HG03066 (cell line): ENCODE measurements at regions not wholly inside any gene's neighbourhood (a gene's known extent, or its start where the extent isn't known, plus 50 kb on each side); places are given as distances from the start of the nearest gene placed in this dataset.

Experiments
- ATAC-seq: cut with Tn5 transposase; IDR thresholded peaks from one replicate; pipeline ENCODE4 v1.9.1; 2021; ENCODE audit warnings: low read depth; ENCODE audit not compliant: unreplicated experiment

DNA sequence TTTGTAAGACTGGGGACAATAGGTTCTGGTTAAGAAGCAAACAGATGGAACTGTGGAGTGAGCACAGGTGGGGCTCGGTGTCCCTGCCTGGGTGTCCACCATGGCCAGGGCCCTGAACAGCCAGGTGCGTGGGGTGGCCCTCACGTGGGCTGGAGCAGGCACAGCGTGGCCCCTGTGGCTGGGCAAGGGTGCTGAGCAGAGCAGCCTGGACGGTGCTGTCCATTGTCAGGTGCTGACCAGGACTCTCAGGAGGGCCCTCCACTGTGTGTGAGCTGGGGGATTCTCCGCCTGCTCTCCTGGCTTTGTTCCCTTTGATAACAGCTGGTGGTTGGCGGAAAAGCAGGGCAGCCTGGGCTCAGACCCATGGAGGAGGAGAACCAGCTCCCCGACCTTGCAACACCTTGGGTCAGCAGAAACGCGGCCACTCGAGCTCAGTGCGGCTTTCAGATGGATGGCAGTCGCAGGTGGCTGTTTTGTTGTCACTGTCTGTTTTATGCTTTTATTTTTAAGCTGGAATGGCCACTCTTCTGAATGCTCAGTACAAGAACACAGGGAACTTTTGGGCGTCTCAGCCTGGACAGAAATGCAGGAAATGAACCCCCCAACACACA is 273.9 kb upstream of the ADARB2 start:
- ATAC-seq: no peak

- no peak for ATAC-seq
Measured at GRCh38 chr10:2005546-2005945, 268.2 kb upstream of the ADARB2 start.

DNA sequence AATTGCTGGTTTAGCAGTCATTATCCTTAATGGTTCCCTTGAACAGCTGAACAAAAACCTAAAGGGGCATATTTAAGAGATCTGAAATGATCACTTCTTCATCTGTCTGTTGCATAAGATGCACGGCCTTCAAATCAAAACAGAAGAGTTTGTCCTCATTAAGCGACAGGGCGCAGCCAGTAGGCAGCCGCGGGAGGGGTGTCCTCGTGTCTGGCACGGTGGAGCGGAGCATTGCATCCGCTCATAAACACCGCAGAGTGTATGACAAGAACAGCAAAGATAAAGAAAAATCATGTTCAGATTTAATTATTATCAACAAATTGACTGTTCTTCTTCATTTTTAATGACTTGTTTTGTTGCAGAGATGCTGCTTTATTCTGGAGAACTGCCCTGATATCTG is 255.6 kb upstream of the ADARB2 start:
- ATAC-seq: no peak

DNA sequence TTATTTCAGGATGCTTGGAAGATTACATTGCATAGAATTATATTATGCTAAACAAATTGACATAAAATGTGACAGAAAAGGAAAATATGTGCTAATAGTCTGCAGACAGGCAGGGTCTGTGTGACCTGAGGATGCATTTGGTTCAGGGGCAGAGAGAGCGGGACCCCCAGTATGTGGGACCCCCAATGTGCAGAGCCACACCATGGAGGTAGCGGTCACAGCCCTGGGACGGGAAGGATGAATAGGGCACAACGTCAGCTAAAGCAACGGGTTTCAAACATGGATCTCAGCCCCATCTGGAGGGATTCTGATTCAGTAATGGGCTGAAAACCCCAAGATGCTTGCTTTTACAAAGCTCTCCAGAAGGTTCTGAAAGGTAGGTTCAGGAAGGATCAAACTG is 251.8 kb upstream of the ADARB2 start:
- no peak for ATAC-seq

GRCh38 chr10:1981976-1982375 is 244.7 kb upstream of the ADARB2 start:
- no peak for ATAC-seq

DNA sequence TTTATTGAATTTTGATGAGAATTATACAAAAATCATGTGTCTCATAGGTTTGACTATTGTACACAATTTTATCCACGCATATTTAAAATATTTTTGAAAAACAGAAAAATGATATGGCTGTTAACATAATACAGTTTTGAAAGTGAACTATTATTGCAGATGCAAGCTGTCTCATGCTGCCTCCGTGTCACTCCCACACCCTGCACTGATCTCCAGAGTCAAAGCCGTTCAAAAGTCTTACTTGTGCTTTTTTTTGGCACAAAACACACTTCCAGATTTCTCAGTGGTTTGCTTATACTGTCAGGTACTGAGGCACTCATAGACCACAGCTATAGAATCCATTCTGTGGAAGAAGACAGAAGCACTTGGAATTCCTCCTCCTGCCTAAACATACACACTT is 243.1 kb upstream of the ADARB2 start:
- ATAC-seq: no peak

DNA sequence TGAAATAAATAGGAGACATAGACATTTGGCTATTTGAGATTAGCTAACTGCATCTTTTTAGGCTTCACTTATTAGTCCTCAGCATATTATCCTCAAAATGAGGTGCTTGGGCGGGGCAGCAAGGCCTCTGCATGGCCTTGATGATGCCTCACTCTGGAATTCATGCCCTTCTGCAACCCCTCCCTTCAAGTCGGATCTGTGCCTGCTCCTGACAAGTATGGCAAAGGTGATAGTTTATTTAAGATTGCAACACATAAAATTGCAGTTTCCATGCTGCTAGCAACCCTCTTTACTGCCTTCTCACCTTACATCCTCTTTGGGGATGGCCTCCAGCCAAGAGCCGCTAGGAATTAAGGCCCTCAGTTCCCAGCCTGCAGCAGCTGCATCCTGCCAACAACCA is 241.3 kb upstream of the ADARB2 start:
- ATAC-seq: no peak

- ATAC-seq: no peak
Measured at GRCh38 chr10:1977461-1977860, 240.1 kb upstream of the ADARB2 start.

GRCh38 chr10:1972406-1972805 is 235.1 kb upstream of the ADARB2 start:
- no peak for ATAC-seq

DNA sequence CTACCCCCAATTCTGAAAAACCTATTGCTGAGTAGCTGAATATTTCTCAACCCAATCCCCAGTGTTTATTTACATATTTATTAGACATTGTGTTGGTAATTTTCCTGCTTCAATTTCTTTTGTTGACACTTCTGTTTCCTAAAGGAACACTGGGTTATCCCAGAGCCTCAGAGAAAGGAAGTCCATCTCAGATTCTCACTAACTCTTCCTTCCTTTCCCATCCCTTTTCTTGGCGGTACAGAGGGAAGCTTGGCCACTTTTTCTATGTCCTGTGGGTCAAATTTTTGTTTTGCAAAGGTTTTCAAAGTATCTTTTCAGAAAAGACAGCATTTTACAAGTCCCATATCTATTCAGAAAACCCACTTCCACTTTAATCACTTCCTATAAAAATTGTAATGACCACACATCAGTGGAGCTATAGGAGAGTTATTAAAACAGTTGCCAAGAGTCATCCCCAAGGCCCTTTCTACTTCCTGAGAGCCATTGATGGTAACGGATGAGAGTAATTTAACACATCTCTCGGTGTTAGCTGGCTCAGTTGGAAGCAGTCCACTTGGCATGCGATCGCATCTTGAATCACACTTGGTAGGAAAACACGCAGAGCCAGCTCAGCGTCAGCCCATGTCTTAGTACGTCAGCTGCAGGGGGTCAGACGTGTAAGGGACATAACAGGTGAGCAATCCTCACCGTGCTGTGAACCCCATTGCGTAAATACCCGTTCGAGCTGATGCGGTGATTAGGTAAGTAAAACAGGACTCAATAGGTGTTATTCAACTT is 231.1 kb upstream of the ADARB2 start:
- ATAC-seq: no peak

DNA sequence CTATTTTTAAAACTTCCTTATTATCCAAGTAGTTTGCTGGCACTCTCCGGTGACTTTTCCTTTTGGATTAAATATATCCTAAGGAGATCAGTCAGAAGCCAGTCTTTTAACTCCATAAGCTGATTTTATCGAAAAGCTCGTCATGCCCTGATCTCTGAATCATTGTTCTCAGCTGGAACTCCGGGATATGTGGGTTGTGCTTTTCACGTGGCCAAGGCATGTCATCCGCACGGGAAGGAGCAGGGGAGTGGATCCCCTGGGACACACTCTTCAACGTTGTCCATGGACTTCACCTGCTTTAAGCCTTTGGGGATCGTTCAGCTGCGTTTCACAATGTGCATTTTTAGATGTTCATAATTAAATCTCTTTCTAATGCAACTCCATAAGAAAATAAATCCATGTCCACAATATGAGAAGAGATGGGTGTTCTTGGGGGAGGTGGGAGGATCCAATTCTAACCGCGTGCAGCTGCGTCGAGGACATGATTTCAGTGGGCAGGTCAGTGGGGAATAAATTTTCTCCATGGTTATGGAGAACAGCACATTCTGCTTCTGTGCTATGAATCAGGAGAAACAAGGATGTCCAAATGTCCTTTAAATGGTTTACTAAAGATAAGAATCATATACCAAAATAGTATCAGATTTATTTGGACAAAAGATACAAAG is 229.5 kb upstream of the ADARB2 start:
- ATAC-seq: no peak

- ATAC-seq: no peak
Measured at GRCh38 chr10:1964476-1964875, 227.2 kb upstream of the ADARB2 start.

GRCh38 chr10:1963341-1963740 is 226.0 kb upstream of the ADARB2 start:
- no peak for ATAC-seq

DNA sequence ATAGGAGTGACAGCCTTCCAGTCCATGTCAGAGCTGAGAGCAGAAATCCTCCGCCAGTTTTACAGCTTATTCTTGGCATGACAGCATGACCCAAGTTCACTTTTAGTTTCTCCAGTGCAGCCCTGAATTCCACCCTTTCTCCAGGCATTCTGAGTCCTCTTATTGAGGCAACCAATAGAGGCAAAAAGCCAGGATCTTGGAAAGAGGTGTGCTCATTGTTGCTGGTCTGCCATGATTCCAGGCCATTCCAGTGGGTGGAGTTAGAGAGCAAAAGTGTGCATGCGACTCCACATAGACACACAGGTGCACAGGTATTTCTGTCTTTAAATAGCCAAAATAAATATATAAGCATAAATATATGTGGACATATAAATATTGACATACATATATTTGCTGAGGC is 224.7 kb upstream of the ADARB2 start:
- ATAC-seq: no peak

- ATAC-seq: no peak
Measured at GRCh38 chr10:1960982-1961381, 223.7 kb upstream of the ADARB2 start.

DNA sequence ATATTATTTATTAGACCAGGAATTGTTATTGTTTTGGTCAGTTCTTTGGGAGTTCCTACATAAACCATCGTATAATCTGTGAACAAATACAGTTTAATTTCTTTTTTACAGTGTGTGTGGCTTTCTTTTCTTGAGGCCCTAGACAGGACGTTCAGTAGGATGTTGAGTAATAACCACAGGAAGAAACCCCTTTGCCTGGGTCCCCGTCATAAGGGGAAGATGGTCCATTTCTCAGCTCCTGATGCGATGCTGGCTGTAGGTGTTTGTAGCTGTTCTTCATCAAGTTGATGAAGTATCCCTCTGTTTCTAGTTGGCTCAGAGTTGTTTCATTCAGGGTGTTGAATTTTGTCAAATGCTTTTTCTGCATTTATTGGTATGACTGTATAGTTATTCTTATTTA is 219.7 kb upstream of the ADARB2 start:
- no peak for ATAC-seq

GRCh38 chr10:1954300-1954699 is 217.0 kb upstream of the ADARB2 start:
- no peak for ATAC-seq

- no peak for ATAC-seq
Measured at GRCh38 chr10:1952126-1953095, 215.1 kb upstream of the ADARB2 start.

- ATAC-seq: no peak
Measured at GRCh38 chr10:1950803-1951495, 213.6 kb upstream of the ADARB2 start.

DNA sequence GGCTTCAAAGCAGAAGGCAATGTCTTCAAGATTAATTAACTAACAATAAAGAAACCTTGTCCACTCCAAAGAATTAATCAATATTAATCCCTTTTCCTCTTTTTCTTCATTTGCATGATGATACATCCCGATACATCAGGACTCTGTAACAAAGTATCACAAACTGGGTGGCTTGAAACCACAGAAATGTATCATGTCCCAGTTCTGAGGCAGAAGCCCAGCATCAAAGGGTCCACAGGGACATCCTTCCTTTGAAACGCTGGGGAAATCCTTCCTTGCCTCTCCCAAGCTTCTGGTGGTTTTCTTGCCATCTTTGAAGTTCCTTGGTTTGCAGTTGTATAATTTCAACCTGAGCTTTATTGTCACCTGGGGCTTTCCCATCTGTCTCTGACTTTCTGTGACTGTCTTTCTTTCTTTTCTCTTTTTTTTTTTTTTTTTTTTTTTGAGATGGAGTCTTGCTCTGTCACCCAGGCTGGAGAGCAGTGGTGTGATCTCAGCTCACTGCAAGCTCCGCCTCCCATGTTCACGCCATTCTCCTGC is 210.2 kb upstream of the ADARB2 start:
- no peak for ATAC-seq
